ENCODE measurements at regions not wholly inside any gene's neighbourhood (a gene's known extent, or its start where the extent isn't known, plus 50 kb on each side); places are given as distances from the start of the nearest gene placed in this dataset.

DNA sequence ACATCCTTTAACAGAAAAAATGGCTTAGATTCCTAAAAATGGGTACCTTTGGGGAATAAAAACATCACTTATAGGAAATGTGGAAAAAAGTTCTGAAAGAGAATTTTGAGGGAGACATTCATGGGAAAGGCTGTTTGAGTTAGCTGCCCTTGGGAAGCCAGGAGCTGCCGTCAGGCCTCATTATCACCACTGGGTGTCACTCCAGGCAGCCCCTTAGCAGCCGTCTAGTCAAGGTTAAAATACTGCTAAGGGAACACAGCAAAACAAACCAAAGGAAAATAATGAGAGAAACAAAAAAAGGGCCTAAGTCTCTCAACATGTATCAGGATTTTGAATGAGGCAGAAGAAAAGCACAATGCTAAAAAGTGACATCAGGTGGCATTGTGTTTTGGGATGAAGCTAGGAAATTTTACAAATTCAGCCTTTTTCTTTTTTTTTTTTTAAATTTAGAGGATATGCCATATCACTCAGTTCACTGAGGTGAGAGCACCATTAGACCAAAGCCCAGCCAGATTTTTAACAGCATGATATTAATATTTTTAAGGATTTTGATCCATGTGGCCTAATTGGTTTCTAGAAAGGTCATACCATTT, 235.3 kb downstream of the GPAT3 start:
- TF ChIP-seq POLR2A (IDR thresholded peaks at IDR 0.05; ENCODE audit: low read depth, low read length) (no peak), POLR2AphosphoS5 (IDR thresholded peaks at IDR 0.05; ENCODE audit: low read depth, low read length) (no peak), TAF1 (IDR thresholded peaks at IDR 0.05; ENCODE audit: low read depth, low read length) (no peak), PAX5 (IDR thresholded peaks at IDR 0.05; ENCODE audit: insufficient read depth, low read length, severe bottlenecking) (no peak)
